Esophagus (tissue), 2 donors: ENCODE measurements at regions not wholly inside any gene's neighbourhood (a gene's known extent, or its start where the extent isn't known, plus 50 kb on each side); places are given as distances from the start of the nearest gene placed in this dataset.
"Not testable (repeated sequence)": the region's sequence is repeated elsewhere in the genome, so short reads cannot be mapped to it uniquely, and the experiment has no call there.

Source experiments
- H3K27ac ChIP-seq, 2 donors: one replicate each; pipeline ENCODE4 v1.5.1; 2013; ENCODE audit warnings: low read depth in 2 of 2, mild to moderate bottlenecking in 2 of 2, inconsistent platforms in 1 of 2, low read length in 1 of 2, moderate library complexity in 1 of 2
- H3K27me3 ChIP-seq, 2 donors: one replicate each; pipeline ENCODE4 v1.6.1; 2013; ENCODE audit warnings: low read length in 2 of 2, control low read depth in 1 of 2, mild to moderate bottlenecking in 1 of 2; ENCODE audit not compliant: insufficient read depth in 2 of 2, control insufficient read depth in 1 of 2
- H3K36me3 ChIP-seq, 2 donors: one replicate each; pipeline ENCODE4 v1.6.1; 2013; ENCODE audit warnings: low read length in 1 of 2; ENCODE audit not compliant: control insufficient read depth in 2 of 2, insufficient read depth in 2 of 2
- H3K4me1 ChIP-seq, 2 donors: one replicate each; pipeline ENCODE4 v1.6.1; 2013; ENCODE audit warnings: low read length in 1 of 2; ENCODE audit not compliant: control insufficient read depth in 2 of 2, insufficient read depth in 2 of 2
- H3K4me3 ChIP-seq, 2 donors: one replicate each; pipeline ENCODE4 v1.5.1; 2013; ENCODE audit warnings: low read length in 2 of 2, mild to moderate bottlenecking in 2 of 2, low read depth in 1 of 2, moderate library complexity in 1 of 2
- H3K9me3 ChIP-seq, 2 donors: one replicate each; pipeline ENCODE4 v1.6.1; 2013; ENCODE audit warnings: mild to moderate bottlenecking in 2 of 2, low read depth in 1 of 2, low read length in 1 of 2, moderate library complexity in 1 of 2; ENCODE audit not compliant: control insufficient read depth in 2 of 2, insufficient read depth in 1 of 2
- WGBS, 2 donors: extraction: QIAGEN DNeasy Blood & Tissue Kit; methylation state at CpG; one replicate each; pipeline ENCODE4 v1.1.7; 2013; 5-methylcytosine and 5-hydroxymethylcytosine counted together
- donor health status: healthy with polysubstance abuse.
- donor health status: Bipolar disorder and iron deficiency.

GRCh38 chr20:53660078-53660909 is 66.7 kb upstream of the ZNF217 start:
- 3 to 7% methylated on average over 35 to 38 of the region's 38 CpGs for WGBS, 2 donors
- no peaks in the 10 kb centered on the region for H3K9me3 ChIP-seq
- H3K36me3 ChIP-seq = no peaks in the 10 kb centered on the region
- peak overlapping the region; percentile 56 to 61 for H3K4me3 ChIP-seq
- peaks cover 0 to 2% of the 10 kb centered on the region in 2 donors for H3K4me1 ChIP-seq
- H3K27ac ChIP-seq = peak overlapping the region; percentile 65 to 82
- H3K27me3 ChIP-seq = no peaks in the 10 kb centered on the region

GRCh38 chr20:53658973-53659372 is 65.3 kb upstream of the ZNF217 start:
- H3K9me3 ChIP-seq = no peaks in the 10 kb centered on the region
- peaks cover 0 to 2% of the 10 kb centered on the region in 2 donors for H3K4me1 ChIP-seq
- WGBS, 2 donors = 93 to 94% methylated on average over 11 of the region's 11 CpGs
- no peaks in the 10 kb centered on the region for H3K36me3 ChIP-seq
- no peak overlapping the region for H3K27ac ChIP-seq
- no peaks in the 10 kb centered on the region for H3K27me3 ChIP-seq
- no peak overlapping the region for H3K4me3 ChIP-seq

- Histone ChIP-seq H3K9me3 (no peaks in the 10 kb centered on the region), H3K4me3 (no peak overlapping the region), H3K27ac (no peak overlapping the region), H3K27me3 (no peaks in the 10 kb centered on the region), H3K36me3 (no peaks in the 10 kb centered on the region), H3K4me1 (peaks cover 0 to 2% of the 10 kb centered on the region in 2 donors)
- 81 to 84% methylated on average over 5 of the region's 5 CpGs for WGBS, 2 donors
These were observed 64.7 kb upstream of the ZNF217 start for GRCh38 chr20:53658322-53658721.

DNA sequence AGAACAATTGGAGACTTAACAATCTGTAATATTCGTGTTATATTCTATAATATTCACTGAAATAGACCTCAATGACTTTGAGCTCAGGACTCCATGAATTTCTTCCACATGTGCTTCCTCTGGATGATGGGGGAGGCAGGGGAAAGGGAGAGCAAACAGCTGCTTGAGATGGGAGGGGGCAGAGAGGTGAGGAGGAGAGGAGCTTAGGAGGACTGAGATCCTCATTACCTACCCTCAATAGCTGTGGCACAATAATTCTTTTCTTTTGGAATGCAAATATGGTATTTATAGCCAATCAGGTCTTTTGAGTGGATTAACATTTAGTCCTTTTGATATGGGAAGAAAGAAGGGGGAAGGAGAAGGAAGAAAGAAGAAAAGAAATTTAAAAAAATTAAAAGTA is 64.1 kb upstream of the ZNF217 start:
- Histone ChIP-seq H3K27ac (no peak overlapping the region), H3K36me3 (no peaks in the 10 kb centered on the region), H3K4me3 (no peak overlapping the region), H3K9me3 (no peaks in the 10 kb centered on the region), H3K27me3 (no peaks in the 10 kb centered on the region), H3K4me1 (peaks cover 0 to 2% of the 10 kb centered on the region in 2 donors)
- 58 to 73% methylated on average over 1 of the region's 1 CpG for WGBS, 2 donors

DNA sequence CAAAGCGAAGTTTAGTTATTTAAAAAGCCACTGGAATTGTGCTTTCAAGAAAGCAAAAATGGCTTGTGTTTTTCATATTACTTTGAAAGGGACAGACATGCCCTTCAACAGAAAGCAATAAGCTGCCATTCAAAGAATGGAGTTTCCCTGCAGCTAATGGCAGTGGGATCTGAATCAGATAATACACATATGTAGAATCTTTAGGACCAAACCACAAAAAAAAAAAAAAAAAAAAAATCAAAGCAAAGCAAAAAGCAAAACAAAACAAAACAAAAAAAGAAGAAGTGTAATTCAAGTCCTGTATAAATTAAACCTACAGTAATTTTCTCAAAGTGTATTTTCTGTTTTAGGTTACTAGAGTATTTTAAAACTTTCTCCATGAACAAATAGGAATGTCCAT is 63.6 kb upstream of the ZNF217 start:
- peaks cover 0 to 2% of the 10 kb centered on the region in 2 donors for H3K4me1 ChIP-seq
- no peaks in the 10 kb centered on the region for H3K36me3 ChIP-seq
- H3K9me3 ChIP-seq = no peaks in the 10 kb centered on the region
- no peaks in the 10 kb centered on the region for H3K27me3 ChIP-seq
- no peak overlapping the region for H3K27ac ChIP-seq
- no peak overlapping the region for H3K4me3 ChIP-seq
- 87 to 94% methylated on average over 1 of the region's 1 CpG for WGBS, 2 donors

DNA sequence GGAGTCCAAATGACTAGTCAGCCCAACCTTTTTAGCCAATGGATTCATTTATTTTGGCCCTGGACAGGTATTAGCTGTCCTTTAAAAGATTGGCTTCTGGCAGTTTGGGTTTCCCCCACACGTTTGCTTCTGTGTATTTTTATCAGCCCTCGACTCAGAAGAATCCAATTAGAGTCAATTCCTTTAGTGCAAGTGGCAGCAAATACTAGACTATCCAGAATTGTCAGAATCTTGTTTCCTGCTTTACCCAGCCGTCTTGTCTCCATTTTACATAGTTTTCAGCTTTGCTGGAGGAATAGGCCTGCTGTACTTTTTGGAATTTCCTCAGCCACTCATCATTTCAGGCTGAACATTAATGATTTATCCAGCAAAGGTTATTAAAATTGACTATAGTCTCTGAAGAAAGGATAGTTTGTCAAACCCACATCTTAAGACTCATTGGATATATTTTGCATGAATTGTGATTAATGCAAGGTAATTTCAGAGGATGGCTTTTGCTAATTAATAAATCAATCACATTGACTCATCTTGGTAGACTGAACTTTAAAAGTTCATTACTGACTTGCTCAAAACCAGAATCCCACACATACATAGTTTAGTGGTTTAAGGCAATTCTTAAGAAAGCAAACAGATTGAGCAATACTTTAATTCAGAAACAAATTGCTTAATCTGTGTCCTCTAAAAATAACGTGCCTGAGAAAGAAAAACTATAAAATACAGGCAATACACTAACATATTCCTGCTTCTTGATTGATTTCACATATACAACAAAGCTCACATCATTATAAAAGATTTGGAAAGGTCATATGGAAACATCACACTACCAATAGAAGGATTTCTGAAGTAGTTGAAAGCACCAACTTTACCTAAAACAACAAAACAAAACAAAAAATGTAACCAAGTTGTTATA is 62.9 kb upstream of the ZNF217 start:
- H3K4me1 ChIP-seq = peaks cover 0 to 2% of the 10 kb centered on the region in 2 donors
- no peak overlapping the region for H3K27ac ChIP-seq
- H3K36me3 ChIP-seq = no peaks in the 10 kb centered on the region
- WGBS, 2 donors = 24% methylated on average over 4 of the region's 4 CpGs
- H3K27me3 ChIP-seq = no peaks in the 10 kb centered on the region
- H3K4me3 ChIP-seq = no peak overlapping the region
- no peaks in the 10 kb centered on the region for H3K9me3 ChIP-seq

DNA sequence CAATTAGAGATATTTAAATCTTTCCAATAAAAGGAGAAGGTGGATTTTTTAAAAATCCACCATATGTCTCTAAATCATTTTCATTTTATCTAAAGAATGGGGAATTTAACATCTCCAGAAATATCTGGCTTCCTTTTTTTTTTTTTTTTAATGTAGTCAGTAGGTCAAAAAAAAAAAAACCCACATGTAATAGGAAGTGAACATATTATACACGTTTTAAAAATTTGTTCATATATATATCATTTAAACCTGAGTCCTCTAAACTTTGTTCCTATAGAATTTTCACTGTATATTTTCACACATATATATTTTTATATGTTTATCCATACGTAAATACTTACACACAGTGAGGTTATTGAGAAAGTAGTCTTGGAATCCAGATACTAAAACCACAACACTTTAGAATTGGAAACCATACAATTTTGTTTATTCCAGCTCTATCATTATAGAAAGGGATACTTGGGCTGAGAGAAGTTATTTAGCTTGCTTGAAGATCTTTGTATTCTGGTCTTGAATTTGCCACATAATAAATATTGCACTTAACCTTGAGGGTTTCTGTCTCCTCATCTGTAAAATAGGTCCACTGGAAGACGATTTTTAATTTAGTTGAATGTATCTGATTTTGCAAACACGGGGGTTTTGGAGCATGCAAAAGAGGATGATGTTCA is 62.1 kb upstream of the ZNF217 start:
- H3K27ac ChIP-seq = no peak overlapping the region
- H3K4me3 ChIP-seq = no peak overlapping the region
- 72 to 78% methylated on average over 4 of the region's 4 CpGs for WGBS, 2 donors
- no peaks in the 10 kb centered on the region for H3K27me3 ChIP-seq
- no peaks in the 10 kb centered on the region for H3K36me3 ChIP-seq
- H3K9me3 ChIP-seq = no peaks in the 10 kb centered on the region
- peaks cover 0 to 2% of the 10 kb centered on the region in 2 donors for H3K4me1 ChIP-seq

DNA sequence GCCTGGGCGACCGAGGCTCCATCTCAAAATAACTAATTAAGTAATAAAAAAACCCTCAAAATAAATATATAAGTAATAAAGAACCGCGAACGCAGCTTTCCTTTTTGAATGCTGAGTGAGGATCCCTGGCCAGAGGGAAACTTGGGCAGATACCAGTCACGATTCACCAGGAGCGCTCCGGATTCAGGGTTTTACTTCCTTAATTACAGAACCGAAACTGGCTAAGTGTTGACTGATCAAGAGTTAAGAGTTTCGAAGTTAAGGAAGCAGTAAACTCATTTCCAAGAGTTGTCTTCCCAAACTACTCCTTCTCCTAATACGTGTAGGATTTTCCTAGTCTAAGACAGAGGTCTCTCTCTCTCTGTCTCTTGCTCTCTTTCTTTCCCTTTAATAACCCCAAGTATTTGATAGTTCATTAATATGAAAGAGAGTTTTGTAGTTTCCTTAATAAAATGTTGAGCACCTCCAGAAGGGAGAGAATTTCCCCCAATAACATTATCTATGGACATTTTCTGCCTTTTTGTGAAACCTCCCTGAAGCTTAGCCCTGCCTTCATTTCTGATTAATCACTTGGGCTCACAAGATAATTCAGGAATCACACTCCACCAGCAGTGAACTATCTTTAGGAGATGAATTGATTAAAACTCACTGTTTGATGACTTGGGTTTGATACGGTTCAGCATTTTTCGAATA is 61.4 kb upstream of the ZNF217 start:
- no peaks in the 10 kb centered on the region for H3K27me3 ChIP-seq
- no peak overlapping the region for H3K27ac ChIP-seq
- H3K9me3 ChIP-seq = no peaks in the 10 kb centered on the region
- WGBS, 2 donors = 79 to 81% methylated on average over 13 of the region's 13 CpGs
- no peaks in the 10 kb centered on the region for H3K36me3 ChIP-seq
- no peak overlapping the region for H3K4me3 ChIP-seq
- H3K4me1 ChIP-seq = peaks cover 0 to under 1% of the 10 kb centered on the region in 2 donors

DNA sequence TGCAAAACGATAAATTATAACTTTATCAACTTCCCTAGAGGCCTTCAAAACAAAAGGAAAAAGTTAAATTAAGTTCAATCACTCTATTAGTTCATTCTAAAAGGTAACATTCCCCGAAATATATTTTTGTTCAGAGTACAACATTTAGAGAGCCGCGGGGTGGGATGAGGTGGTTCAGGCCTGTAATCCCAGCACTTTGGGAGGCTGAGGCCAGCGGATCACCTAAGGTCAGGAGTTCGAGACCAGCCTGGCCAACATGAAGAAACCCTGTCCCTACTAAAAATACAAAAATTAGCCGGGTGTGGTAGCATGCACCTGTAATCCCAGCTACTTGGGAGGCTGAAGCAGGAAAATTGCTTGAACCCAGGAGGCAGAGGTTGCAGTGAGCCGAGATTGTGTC is 60.9 kb upstream of the ZNF217 start:
- H3K27ac ChIP-seq, H3K4me1 ChIP-seq, H3K27me3 ChIP-seq, H3K36me3 ChIP-seq, H3K4me3 ChIP-seq, H3K9me3 ChIP-seq: not testable (repeated sequence)
- 86 to 91% methylated on average over 8 of the region's 8 CpGs for WGBS, 2 donors
